Fibroblast of villous mesenchyme (primary cell): ENCODE measurements at regions not wholly inside any gene's neighbourhood (a gene's known extent, or its start where the extent isn't known, plus 50 kb on each side); places are given as distances from the start of the nearest gene placed in this dataset. TPM values are rescaled to one million over a fixed set of nuclear protein-coding genes. Genes with fewer than 3 reads are reported as not detected.

Source experiments
- DNase-seq: peaks from one replicate; pipeline ENCODE4 v3.0.0-alpha.2; 2010; ENCODE audit warnings: low read depth
- H3K4me3 ChIP-seq: 2 replicates; pipeline ENCODE4 v1.5.1; 2011; ENCODE audit warnings: low read depth, mild to moderate bottlenecking, low read length
- CTCF ChIP-seq: IDR thresholded peaks from 2 replicates; pipeline ENCODE4 v1.5.1; 2012; ENCODE audit warnings: low read depth, mild to moderate bottlenecking, low read length; ENCODE audit not compliant: insufficient read depth
- small RNA-seq: library from RNA; depleted of rRNA; stranded (forward); fragments of <200 nt; gene quantifications from one replicate; pipeline ENCODE3, GENCODE V24; 2012

DNA sequence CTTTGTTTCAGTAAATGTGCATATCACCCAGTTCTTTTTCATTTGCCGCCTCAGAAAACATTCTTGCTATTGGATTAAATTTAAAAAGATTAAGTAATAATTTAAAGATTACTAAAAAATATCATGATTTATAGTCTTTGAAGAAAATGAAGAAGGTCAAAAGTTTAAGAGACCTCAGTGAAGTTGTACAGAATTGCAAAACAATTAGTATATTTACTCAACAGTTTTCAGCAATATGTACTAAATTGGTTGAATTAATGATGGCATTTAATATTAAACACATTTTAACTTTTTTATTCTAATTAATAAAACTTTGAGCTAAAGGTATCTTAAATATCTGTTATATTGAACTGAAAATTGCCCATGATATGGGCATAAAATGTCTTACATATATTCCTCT is 49.9 kb upstream of the KLF6 start:
- no peak for DNase-seq
- H3K4me3 ChIP-seq, result no peak overlapping the region
- no peak for TF ChIP-seq CTCF

Small RNAs in the stretch of these regions (small RNA-seq; reads per million reads assigned to genes)
- gene MIR6078 (not detected), gene RNU6-163P (not detected)
